Cardiac fibroblast (primary cell): ENCODE measurements at regions not wholly inside any gene's neighbourhood (a gene's known extent, or its start where the extent isn't known, plus 50 kb on each side); places are given as distances from the start of the nearest gene placed in this dataset.
"Not testable (repeated sequence)": the region's sequence is repeated elsewhere in the genome, so short reads cannot be mapped to it uniquely, and the experiment has no call there.

Source experiments
- DNase-seq, 2 donors: peaks; one replicate each; pipeline versions ENCODE4 v3.0.0 to v3.0.0-alpha.2; 2010; ENCODE audit warnings: low read depth in 2 of 2
- H3K4me3 ChIP-seq, 2 donors: replicated peaks in 1 of 2; 1 replicate in 1 of 2; 2 replicates in 1 of 2; pipeline ENCODE4 v1.5.1; 2011; ENCODE audit warnings: low read depth in 2 of 2, low read length in 2 of 2, mild to moderate bottlenecking in 2 of 2, moderate library complexity in 1 of 2
- CTCF ChIP-seq: IDR thresholded peaks from one replicate; pipeline ENCODE4 v1.5.1; 2011; ENCODE audit warnings: low read depth, mild to moderate bottlenecking, low read length, inconsistent platforms

GRCh38 chr7:91353848-91354247 is 89.6 kb downstream of the FZD1 start:
- no peak for TF ChIP-seq CTCF
- DNase-seq: no peak
- no peak overlapping the region for H3K4me3 ChIP-seq

GRCh38 chr7:91355695-91356435 is 91.6 kb downstream of the FZD1 start:
- no peak overlapping the region for H3K4me3 ChIP-seq
- TF ChIP-seq CTCF: no peak
- no peak for DNase-seq

GRCh38 chr7:91356915-91357314 is 92.7 kb downstream of the FZD1 start:
- no peak for TF ChIP-seq CTCF
- no peak for DNase-seq

GRCh38 chr7:91357379-91357778 is 93.1 kb downstream of the FZD1 start:
- TF ChIP-seq CTCF: no peak
- no peak for DNase-seq

More at GRCh38 chr7:91356915-91357314, 92.7 kb downstream of the FZD1 start:
- H3K4me3 ChIP-seq: no peak overlapping the region

GRCh38 chr7:91357901-91358300 is 93.7 kb downstream of the FZD1 start:
- no peak overlapping the region for H3K4me3 ChIP-seq
- DNase-seq: no peak
- TF ChIP-seq CTCF: no peak

More at GRCh38 chr7:91357379-91357778, 93.1 kb downstream of the FZD1 start:
- no peak overlapping the region for H3K4me3 ChIP-seq

- H3K4me3 ChIP-seq: no peak overlapping the region
- DNase-seq: no peak
- TF ChIP-seq CTCF: no peak
Observed at GRCh38 chr7:91358303-91358702, 94.1 kb downstream of the FZD1 start.

GRCh38 chr7:91365097-91365496 is 100.9 kb downstream of the FZD1 start:
- H3K4me3 ChIP-seq, DNase-seq: not testable (repeated sequence)
